Choroid plexus epithelial cell (primary cell): ENCODE measurements at regions not wholly inside any gene's neighbourhood (a gene's known extent, or its start where the extent isn't known, plus 50 kb on each side); places are given as distances from the start of the nearest gene placed in this dataset.
A peak's percentile ranks its signal among the peaks of the same experiment; 100 is the strongest.
"Not testable (repeated sequence)": the region's sequence is repeated elsewhere in the genome, so short reads cannot be mapped to it uniquely, and the experiment has no call there.

Source experiments
- DNase-seq: peaks from one replicate; pipeline ENCODE4 v3.0.0-alpha.2; 2010; ENCODE audit warnings: low read depth
- H3K4me3 ChIP-seq: 2 replicates; pipeline ENCODE4 v1.5.1; 2011; ENCODE audit warnings: low read depth, mild to moderate bottlenecking, control low read depth, low read length, moderate library complexity
- CTCF ChIP-seq: conservative IDR thresholded peaks from 2 replicates; pipeline ENCODE4 v1.5.1; 2011; ENCODE audit warnings: low read depth, mild to moderate bottlenecking, control low read depth, inconsistent platforms, low read length, moderate library complexity

- no peak overlapping the region for H3K4me3 ChIP-seq
- no peak for DNase-seq
- TF ChIP-seq CTCF, result no peak
These were observed 1321.4 kb downstream of the SLITRK1 start for GRCh38 chr13:82560889-82561288.

GRCh38 chr13:82522872-82523271 lies 1359.4 kb downstream of the SLITRK1 start:
- DNase-seq, result no peak
- no peak for TF ChIP-seq CTCF
- H3K4me3 ChIP-seq, result no peak overlapping the region

- DNase-seq, result no peak
- H3K4me3 ChIP-seq, result no peak overlapping the region
- TF ChIP-seq CTCF, result no peak
These were observed 1375.4 kb downstream of the SLITRK1 start for GRCh38 chr13:82506805-82507414.

GRCh38 chr13:82501834-82502233 lies 1380.4 kb downstream of the SLITRK1 start:
- no peak overlapping the region for H3K4me3 ChIP-seq
- TF ChIP-seq CTCF, result no peak
- no peak for DNase-seq

GRCh38 chr13:82480415-82480814 lies 1401.9 kb downstream of the SLITRK1 start:
- peak; percentile 38 for TF ChIP-seq CTCF
- peak; percentile 10 for DNase-seq
- H3K4me3 ChIP-seq, result no peak overlapping the region

GRCh38 chr13:82477436-82477835 lies 1404.8 kb downstream of the SLITRK1 start:
- no peak overlapping the region for H3K4me3 ChIP-seq
- no peak for TF ChIP-seq CTCF
- peak; percentile 1 for DNase-seq

GRCh38 chr13:82467626-82468025 lies 1414.6 kb downstream of the SLITRK1 start:
- no peak overlapping the region for H3K4me3 ChIP-seq
- no peak for TF ChIP-seq CTCF
- no peak for DNase-seq

- not testable (repeated sequence) for H3K4me3 ChIP-seq, DNase-seq
These were observed 1422.7 kb downstream of the SLITRK1 start for GRCh38 chr13:82459575-82459974.
